Stimulated activated naive CD4-positive, alpha-beta T cell (primary cell): ENCODE measurements at regions not wholly inside any gene's neighbourhood (a gene's known extent, or its start where the extent isn't known, plus 50 kb on each side); places are given as distances from the start of the nearest gene placed in this dataset.
"Not testable (repeated sequence)": the region's sequence is repeated elsewhere in the genome, so short reads cannot be mapped to it uniquely, and the experiment has no call there.

Experiments used
- DNase-seq, 6 experiments: peaks; one replicate each; lab custom pipeline; 2025; lab: John Stamatoyannopoulos, UW

DNA sequence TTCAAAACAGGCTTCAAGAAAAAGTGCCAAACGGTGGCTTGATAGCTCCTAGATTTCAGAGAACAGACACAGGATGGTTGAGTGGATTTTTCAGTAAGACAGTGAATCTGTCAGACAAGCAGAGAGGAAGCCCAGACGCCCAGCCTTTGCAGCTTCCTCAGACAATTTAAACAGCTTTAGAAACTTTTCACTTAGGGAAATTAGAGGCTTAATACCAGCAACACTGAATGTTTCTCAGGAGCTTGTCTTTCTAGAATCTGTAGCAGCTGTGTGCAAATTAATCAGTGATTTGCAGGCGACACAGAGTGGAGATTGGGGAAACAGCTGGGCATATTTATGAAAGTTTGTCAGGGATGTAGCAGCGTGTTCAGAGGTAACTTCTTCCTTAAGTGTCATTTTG, 362.1 kb downstream of the GALC start:
- no peak for DNase-seq

DNA sequence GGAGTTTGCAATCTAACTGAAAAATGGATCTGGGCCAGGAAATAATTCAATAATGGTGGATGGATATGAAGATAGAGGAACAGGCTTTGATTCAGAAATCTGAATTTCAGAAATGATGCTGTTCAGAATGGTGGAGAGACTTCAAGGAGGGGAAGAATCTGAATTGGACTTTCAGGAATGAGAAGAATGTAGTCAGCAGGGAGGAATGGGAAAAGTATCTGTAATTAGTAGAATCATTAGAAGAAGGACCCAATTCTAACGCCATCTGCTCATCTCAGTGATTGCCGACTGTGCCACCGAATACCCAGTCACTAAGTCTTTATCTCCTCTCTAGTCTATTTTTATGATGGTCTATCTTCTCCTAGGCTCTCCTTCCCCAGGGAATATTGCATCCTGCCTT, 363.2 kb downstream of the GALC start:
- no peak for DNase-seq

DNA sequence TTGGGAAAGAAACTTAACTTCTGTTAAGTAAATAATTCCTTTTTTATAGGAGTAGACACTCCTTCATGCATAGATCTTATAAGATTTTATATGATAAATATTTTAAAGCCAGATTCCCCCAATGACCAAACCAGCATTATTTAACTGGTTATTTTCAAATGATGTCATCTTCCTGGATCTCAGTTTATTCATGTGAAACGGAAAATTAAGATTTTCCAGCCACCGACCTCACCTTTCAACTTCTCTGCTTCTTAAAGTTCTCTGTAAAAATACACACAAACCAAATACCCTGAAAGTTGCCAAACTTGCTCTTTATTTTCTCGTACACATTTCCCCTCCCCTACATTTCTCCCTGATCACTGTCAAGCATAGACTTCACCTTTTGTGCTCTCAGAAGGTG, 364.2 kb downstream of the GALC start:
- no peak for DNase-seq

DNA sequence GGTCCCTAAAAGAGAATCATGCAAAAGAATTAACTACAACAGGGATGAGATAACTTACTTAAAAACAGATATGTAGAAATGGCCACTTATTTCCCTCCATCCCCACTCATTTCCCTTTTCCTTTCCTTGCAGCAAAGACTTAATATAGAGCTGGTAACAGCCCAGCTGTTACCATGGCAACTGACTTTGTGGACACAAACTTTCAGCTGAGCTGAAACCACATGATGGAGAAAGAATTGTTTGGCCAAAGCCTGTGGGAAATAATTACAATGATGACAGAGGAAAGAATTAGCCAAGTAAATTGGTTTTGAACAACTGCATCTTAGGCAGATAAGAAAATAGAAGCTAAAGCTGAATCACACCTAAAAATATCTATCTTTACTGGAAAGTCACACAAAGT, 364.9 kb downstream of the GALC start:
- DNase-seq: no peak

DNA sequence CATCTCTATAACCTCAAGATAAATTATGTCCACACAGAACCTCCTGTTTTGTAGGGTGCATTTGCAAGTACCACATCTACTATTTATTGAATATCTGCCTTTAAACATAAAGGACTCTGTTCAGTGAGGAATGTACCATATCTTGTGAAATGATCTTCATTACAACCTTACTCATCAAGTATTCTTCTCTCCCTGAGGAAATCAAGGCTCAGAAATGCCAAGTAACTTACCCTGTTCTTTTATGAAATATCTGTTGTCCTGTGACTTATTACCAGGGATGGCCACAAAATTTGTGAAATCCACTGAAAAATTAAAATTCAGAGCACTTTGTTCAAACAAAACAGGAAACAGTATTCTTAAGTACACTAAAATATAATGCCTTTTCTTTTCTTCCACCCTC, 366.7 kb downstream of the GALC start:
- DNase-seq: no peak

DNA sequence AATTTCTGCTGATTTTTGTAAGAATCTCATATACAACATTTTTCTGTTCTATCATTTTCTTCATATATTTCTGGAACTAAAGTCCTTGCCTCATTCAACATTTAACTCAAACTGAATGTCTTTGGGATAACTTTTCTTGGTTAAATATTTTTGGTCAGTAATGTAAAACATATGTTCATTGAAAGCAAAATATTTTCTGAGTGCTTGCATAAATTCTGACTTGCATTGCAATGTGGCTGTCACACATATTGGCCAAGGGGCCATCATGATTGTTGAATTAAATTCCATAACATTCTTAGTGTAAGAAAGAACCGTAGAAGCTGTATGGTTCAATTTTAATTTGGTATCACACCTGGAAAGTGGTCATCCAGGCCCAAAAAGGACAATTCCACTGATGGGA, 369.4 kb downstream of the GALC start:
- DNase-seq: no peak

DNA sequence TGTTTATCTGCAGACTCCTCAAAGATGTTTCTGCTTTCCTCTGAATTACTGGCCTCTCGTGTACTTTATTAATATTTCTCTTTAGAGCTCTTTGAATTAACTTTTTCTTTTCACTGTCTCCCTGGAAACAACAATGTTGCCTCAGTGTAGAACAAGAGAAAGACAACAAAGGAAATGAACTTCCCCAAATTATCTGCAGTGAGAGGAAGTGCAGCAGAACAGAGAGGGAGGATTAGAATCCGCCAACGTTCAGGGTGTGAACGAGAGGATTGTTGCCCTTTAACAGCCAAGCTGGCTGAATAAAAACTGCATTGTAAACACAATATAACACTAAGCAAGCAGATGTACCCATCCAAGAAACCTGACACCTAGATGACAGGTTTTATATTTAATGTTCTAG, 375.9 kb downstream of the GALC start:
- no peak for DNase-seq

DNA sequence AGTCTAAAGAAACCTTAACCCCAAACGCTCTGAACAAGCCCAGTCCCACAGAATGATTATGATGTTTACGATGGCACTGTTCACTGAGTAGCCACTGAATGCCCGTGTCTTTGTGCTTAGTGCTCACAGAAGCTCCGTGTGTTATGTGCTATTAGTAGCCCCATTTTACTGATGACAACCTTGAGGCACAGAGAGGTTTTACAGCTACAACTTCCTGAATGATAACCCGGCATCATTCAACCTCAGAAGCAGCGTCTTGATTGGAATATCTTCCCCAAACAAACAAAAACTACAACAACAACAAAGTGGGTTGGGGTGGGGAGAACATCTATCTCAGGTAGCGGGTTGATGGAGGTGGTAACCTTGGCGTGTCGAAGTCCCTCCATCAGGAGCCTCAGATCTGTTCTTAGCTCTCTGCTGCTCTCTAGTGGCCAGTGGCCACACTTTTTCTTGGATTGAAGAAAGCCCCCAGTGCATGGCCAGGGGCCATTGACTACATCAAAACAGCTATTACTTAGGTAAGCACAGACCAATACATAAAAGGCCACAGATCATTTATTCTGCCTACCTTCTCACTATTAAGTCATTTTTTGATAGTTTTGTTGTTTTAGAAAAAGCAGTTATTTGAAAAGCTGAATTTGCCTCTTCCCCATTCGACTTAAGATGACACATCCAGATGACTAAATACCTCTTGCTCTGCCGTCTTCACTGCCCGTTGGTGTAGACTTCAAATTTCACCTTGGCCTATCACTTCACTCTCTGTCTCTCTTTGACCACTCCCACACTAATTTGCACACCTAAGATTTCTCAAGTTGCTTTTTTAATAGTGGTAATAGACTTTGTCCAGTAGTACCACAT, 376.9 kb downstream of the GALC start:
- DNase-seq: no peak

DNA sequence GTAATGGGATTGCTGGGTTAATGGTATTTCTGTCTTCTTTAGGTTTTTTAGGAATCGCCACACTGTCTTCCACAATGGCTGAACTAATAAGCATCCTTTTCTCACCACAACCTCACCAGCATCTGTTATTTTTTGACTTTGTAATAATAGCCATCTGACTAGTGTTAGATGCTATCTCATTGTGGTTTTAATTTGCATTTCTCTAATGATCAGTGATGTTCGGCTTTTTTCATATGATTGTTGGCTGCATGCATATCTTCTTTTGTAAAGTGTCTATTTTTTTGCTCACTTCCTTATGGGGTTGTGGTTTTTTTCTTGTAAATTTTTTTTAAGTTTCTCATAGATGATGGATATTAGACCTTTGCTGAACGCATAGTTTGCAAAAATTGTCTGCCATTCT, 377.9 kb downstream of the GALC start:
- no peak for DNase-seq

DNA sequence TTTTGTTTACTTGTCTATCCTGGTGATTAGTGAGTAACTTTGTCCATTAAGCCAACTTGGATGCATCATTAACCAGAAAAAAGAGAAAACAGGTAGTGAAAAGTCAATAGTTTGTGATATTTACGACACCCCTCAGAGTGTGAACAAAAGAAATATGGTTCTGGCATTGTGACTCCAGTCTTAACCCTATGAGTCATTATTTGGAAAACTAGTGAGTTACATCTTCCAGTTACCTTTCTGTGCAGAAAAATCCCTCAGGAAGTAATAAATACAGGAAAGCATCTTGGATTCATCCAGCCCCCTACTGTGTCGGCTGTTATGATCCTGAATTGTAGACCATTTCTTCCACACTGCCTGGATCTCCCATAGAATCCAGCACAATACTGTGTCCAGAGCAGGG, 379.1 kb downstream of the GALC start:
- DNase-seq: no peak

DNA sequence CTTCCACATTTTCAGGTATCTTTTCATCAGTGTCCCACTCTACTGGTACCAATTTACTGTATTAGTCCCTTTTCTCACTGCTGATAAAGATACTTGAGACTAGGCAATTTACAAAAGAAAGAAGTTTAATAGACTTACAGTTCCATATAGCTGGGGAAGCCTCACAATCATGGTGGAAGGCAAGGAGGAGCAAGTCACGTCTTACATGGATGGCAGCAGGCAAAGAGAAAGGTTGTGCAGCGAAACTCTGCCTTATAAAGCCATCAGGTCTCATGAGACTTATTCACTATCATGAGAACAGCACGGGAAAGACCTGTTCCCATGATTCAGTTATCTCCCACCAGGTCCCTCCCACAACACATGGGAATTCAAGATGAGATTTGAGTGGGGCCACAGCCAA, 385.9 kb downstream of the GALC start:
- DNase-seq: not testable (repeated sequence)

DNA sequence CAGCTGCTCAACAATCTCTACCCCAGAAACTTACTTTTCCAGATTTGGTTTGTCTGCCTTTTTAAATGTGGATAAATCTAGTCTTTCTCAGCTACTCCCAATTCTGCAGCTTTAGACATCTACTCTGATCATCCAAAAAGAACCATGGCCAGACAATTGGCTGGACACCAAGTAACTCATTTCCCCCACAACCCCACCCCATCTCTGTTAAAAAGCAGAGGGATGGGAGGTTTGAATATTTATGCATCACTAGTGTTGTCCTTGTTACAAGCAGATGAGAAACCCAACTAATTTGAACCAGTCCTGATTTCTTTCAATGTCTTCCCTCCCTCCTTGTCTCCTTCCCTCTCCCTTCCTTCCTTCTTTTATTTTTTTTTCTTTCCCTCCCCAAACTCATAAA, 391.9 kb downstream of the GALC start:
- DNase-seq: no peak

DNA sequence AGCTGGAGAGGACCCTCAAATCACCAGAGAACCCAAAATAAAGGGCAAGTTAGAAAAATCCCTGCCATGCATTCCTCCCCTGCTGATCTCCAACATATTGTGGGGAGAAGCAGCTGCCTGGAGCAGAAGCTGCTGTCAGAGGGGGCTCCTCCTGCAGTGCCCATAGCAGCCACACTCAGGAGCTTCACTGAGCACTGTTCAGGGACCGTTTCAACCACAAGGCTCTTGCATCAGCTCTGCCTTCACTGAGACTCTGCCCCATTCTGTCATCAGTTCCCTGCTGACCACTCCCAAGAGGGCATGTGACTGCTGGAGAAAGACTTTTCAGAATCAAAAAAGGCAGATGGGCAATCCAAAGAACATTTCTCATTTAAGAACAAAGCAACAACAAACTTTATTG, 392.7 kb downstream of the GALC start:
- DNase-seq: no peak

DNA sequence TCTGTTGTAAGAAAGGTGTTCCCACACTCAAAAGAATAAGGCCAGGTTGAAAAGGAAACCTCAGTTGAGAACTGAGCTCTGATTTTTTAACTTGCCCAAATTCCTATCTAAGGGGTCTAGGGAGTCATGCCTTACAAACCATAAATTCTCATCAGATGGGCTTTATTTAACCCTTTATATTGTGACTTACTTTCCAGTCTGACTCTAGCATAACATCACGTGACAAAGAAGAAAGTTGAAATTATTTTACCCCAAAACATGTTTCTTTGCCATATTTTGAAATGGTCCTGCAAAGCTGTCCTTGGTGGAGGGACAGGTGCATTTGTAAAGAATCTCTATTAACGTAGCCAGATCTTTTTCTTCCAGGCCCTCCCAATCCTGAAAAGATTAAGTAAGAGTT, 411.7 kb downstream of the GALC start:
- no peak for DNase-seq

DNA sequence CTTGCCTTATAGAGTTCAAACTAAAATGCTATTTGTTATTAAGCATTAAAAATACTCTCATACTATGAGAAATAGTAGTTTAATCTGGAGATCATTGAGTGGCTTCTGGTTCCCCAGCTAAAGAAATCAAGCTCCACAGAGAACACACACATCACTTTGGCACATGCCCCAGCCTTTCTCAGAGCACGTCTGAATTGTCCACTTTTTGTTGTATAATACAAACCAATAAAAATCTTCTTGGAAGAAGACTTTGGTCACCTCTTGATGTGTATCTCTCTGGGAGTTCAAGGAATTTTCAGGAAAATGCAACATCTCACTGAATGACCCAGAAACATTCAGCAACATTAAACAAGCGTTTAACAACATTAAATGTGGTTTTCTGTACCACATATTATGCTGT, 413.9 kb downstream of the GALC start:
- no peak for DNase-seq

DNA sequence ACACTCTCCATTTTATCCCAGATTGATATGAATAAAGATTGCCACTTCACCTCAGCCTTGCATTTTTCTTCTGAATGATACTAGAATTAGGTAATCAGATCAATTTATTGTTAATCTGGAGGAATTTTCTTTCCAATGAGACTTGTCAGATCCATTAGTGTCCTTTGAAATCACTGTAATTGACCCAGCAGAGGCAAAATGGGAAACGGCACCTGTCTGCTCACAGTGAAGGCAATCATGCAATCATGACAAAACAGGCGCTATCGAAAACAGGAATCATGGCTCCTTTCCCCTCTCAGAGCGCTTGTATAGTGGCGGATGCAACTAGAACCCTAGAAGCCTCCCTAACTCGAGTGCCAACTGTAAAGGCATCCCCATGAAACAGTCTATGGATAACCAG, 417.6 kb downstream of the GALC start:
- DNase-seq: no peak

DNA sequence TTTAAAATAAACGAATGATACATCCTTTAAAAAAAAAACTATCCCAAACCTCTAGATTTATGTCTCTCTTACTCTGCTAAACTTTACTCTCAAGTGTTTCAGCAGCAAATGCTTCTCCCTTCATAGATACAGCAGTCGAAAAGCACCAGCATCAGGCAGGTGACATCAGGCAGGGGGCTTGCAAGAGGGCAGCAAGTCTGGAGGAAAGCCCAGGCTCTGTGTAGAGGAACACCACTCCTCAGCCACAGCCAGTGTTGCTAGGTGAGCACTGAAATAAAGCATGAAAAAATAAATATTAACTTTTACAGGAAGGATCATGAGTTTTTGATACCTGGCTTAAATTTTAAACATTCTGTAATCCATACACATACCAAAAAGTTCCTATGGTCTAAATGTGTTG, 419.4 kb downstream of the GALC start:
- DNase-seq: no peak

DNA sequence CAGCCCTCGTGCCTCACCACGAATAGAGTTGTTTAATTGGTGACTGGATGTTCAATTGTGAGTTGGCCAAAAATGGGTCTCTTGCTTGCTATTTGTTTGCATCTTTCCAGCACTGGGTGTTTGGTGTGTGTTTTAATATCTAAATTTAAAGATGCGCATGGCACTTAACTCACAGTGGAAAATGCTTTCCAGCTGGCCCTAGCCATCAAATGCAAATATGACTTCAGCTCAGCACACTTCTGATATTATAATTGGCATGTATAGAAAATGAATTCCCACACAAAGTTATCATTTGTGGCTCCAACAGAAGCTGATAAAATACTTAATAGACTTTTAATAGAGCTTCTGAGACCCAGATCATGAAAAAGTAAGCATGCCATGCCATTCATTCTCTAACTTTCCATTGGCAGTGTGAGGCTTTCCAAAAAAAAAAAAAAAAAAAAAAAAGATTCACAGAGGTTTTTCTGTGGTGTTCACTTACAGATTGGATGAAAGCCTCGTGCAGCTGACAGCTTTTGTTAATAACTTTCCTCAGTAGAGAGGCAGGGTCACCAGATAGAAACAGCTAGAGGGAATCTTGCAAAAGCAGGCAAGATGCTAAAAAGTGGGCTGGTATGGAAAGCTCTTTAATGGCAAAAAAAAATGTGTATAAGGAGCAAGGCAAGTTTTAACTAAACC, 425.2 kb downstream of the GALC start:
- no peak for DNase-seq

DNA sequence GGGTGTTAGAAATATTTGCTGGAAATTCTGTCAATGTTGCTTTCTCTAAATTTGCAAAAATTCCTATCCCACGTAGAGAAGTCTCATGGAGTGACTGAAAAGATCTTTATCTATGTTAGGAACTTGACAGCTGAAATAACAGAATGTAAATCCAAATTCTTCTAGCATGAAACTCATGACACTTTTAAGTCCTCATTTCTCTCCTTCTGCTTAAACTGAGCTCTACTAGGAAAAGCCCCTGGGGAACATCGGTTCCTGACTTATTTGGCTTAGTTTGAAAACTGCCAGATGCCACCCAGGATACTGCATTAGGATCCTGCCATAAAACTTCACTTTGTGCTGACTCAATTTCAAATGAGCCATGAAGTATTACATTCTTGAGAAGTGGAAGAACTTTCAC, 426.0 kb downstream of the GALC start:
- DNase-seq: no peak

DNA sequence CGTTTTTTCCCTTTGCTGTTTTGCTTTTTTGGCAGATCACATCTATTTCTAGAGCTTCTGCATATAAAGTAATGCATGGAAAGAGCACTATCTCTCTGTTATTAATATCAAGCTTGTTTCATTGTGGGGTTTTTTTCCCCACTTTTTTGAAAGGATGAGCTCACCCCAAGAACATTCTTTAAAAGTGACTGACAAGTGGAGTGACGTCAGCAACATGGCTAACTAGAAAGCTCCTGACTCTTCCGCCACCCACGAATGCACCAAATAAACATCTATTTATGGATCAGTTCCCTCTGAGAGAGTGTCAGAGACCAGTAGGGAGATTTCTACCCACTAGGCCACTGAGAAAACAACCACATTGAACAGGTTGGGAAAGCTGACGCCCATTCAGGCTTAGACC, 445.4 kb downstream of the GALC start:
- DNase-seq: no peak

DNA sequence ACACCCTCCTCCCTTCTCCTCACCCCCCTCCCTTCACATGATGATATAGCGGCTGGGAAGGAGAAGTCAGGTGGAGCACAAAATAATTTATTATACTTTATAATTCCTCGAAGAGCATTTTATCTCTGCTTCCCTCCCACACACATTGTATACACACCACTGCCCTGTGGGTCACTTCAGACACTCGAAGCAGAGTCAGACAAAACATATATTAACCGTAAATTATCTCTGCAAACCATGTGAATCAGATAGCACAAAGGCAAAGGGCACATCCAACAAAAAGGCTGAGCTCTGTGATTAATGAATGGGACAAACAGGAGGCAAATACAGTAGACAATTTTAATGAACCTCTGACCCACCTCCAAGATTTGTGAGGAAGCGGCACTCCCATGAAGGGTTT, 450.7 kb downstream of the GALC start:
- no peak for DNase-seq

DNA sequence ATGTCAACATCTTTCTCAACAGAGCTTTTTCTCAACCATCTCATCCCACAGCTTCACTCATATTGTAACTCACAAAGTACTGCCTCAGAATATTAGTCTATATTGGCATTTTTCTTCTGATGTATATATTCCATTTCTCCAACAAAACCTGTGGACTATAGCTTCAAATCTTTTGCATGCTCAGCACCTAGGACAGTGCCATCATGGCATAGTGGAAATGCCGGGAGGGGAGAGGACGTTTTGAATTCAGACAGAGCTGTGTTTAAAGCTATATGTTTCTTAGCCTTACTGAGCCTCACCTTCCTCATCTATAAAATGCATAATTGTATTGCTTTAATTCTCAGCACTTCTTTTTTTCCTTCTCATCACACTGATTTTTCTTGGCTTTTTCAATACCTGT, 452.6 kb downstream of the GALC start:
- DNase-seq: no peak

DNA sequence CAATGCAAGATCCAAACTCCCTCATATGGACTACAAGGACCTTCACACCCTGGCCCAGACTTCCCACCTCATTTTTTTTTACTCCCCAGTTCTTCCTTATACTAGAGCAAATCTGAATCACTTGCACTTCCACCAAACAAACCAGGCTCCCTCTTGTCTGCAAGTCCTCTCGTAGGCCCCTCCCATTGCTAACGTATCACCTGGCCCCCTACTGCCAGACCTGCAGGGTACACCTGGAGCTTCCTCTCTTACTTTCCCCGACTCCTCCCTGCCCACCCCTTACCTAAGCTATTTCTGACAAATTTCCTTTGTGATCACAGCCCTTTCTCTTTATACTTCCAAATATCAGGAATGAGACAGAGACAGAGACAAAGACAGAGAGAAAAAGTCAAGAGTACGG, 463.9 kb downstream of the GALC start:
- DNase-seq: no peak

DNA sequence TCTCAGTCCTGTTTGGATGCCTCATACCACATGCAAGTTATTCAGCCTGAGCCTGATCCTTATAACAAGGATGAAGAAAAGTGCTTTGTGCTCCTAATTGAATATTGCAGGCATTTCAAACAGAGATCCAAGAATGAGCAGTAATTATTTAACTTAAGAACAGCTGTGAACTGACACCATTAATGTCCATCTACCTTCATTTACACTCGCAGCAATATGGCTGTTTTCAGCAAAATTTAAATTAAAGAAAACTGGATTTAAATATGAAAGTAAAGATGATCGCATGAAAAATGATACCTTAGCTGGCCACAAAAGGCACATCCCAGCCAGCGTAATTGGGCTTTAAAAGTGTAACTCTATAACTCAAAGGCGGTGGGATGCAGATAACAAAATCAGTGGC, 466.3 kb downstream of the GALC start:
- no peak for DNase-seq
